HepG2 (cell line): ENCODE measurements at regions not wholly inside any gene's neighbourhood (a gene's known extent, or its start where the extent isn't known, plus 50 kb on each side); places are given as distances from the start of the nearest gene placed in this dataset.

Experiments
- EED ChIP-seq: sonication (generic); formaldehyde crosslinking; IDR thresholded peaks from 2 replicates; pipeline ENCODE4 v1.5.0; 2020; ENCODE audit warnings: mild to moderate bottlenecking, missing genetic modification reagents
- ETS1 ChIP-seq: sonication (generic); formaldehyde crosslinking; IDR thresholded peaks from 2 replicates; pipeline ENCODE4 v1.4.0; 2020; ENCODE audit warnings: missing genetic modification reagents
- GABPA ChIP-seq, 2 experiments: IDR thresholded peaks; 2 replicates each; pipeline ENCODE4 v1.6.1; 2011 to 2016; ENCODE audit warnings: low read depth in 2 of 2, low read length in 1 of 2, missing biosample characterization in 1 of 2, missing genetic modification characterization in 1 of 2
- KLF16 ChIP-seq, 2 experiments: sonication (generic) in 1 of 2; formaldehyde crosslinking in 1 of 2; IDR thresholded peaks; 2 replicates each; pipeline versions ENCODE4 v1.6.1 to v1.8.0; 2016 to 2023; ENCODE audit warnings: missing genetic modification reagents in 2 of 2, missing compliant biosample characterization in 1 of 2
- SOX5 ChIP-seq: IDR thresholded peaks from 2 replicates; pipeline ENCODE4 v1.6.1; 2016; ENCODE audit warnings: borderline replicate concordance
- SRSF9 ChIP-seq: fragments of 200-400 bp; formaldehyde crosslinking; IDR thresholded peaks from 2 replicates; pipeline ENCODE4 v1.6.1; 2018; ENCODE audit warnings: borderline replicate concordance, mild to moderate bottlenecking, low read depth, low read length; ENCODE audit not compliant: insufficient read depth, poor library complexity, severe bottlenecking
- TCF12 ChIP-seq, 2 experiments: fragments of 450-650 bp in 1 of 2; sonication (generic) in 1 of 2; formaldehyde crosslinking in 1 of 2; IDR thresholded peaks; 2 replicates each; pipeline versions ENCODE4 v1.6.1 to v1.8.0; 2017 to 2022; ENCODE audit warnings: antibody characterized with exemption in 1 of 2, mild to moderate bottlenecking in 1 of 2, missing genetic modification reagents in 1 of 2, moderate library complexity in 1 of 2
- XBP1 ChIP-seq: sonication (generic); formaldehyde crosslinking; IDR thresholded peaks from 2 replicates; pipeline ENCODE4 v1.5.0; 2020; ENCODE audit warnings: missing genetic modification reagents
- ZNF558 ChIP-seq: sonication (generic); formaldehyde crosslinking; IDR thresholded peaks from 2 replicates; pipeline ENCODE4 v1.9.0; 2022; ENCODE audit warnings: mild to moderate bottlenecking, missing genetic modification reagents, borderline replicate concordance

GRCh38 chrX:115503099-115503498 is 57.9 kb upstream of the PLS3 start:
- TF ChIP-seq SRSF9 (no peak), KLF16 (CRISPR knock-in tag; IDR thresholded peaks at IDR 0.05) (no peak), ETS1 (CRISPR knock-in tag) (no peak), TCF12 (IDR thresholded peaks at IDR 0.05) (no peak), TCF12 (CRISPR knock-in tag; IDR thresholded peaks at IDR 0.05) (no peak), EED (CRISPR knock-in tag) (no peak), XBP1 (CRISPR knock-in tag) (no peak), ZNF558 (CRISPR knock-in tag) (no peak), GABPA (IDR thresholded peaks at IDR 0.05; ENCODE audit: low read depth, low read length) (no peak), GABPA (CRISPR knock-in tag; IDR thresholded peaks at IDR 0.05; ENCODE audit: low read depth) (no peak), SOX5 (CRISPR knock-in tag) (no peak)
